Muscle layer of colon (tissue), 2 donors: ENCODE measurements at regions not wholly inside any gene's neighbourhood (a gene's known extent, or its start where the extent isn't known, plus 50 kb on each side); places are given as distances from the start of the nearest gene placed in this dataset.
"Not testable (repeated sequence)": the region's sequence is repeated elsewhere in the genome, so short reads cannot be mapped to it uniquely, and the experiment has no call there.

Experiments used
- H3K27ac ChIP-seq: one replicate; pipeline ENCODE4 v1.7.0; 2013; ENCODE audit warnings: low read depth, mild to moderate bottlenecking, low read length, moderate library complexity
- H3K27me3 ChIP-seq, 2 donors: one replicate each; pipeline ENCODE4 v1.7.0; 2013; ENCODE audit warnings: low read length in 2 of 2, mild to moderate bottlenecking in 2 of 2; ENCODE audit not compliant: insufficient read depth in 2 of 2, control insufficient read depth in 1 of 2
- H3K36me3 ChIP-seq: one replicate; pipeline ENCODE4 v1.7.0; 2013; ENCODE audit warnings: mild to moderate bottlenecking, low read length; ENCODE audit not compliant: insufficient read depth
- H3K4me1 ChIP-seq: one replicate; pipeline ENCODE4 v1.7.0; 2013; ENCODE audit warnings: mild to moderate bottlenecking, low read length; ENCODE audit not compliant: insufficient read depth
- H3K4me3 ChIP-seq, 2 donors: one replicate each; pipeline ENCODE4 v1.7.0; 2013; ENCODE audit warnings: low read length in 2 of 2, low read depth in 1 of 2, mild to moderate bottlenecking in 1 of 2, moderate library complexity in 1 of 2
- H3K9ac ChIP-seq: one replicate; pipeline ENCODE4 v1.7.0; 2013; ENCODE audit warnings: low read length
- H3K9me3 ChIP-seq: one replicate; pipeline ENCODE4 v1.7.0; 2013; ENCODE audit warnings: mild to moderate bottlenecking, low read length
- donor health status: abdominal sarcoma.
- donor health status: Adenocarcinoma of cecum.

DNA sequence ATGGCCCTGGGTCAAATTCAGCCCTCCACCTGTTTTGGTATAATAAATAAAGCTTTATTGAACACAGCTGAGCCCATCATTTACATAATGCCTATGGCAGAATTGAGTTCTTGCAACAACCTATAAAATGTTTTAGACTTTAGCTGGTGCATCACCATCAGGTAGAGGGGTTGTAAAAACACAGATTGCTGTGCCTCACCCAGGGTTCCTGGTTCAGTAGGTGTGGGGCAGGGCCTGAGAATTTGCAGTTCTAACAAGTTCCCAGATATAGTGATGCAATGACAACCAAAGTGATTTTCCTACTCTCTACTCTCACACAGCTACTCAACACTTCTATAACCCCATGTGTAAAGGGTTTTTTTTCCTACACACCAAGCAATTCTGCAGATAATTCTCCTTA is 120.0 kb upstream of the EGFL6 start:
- no peak overlapping the region for H3K27ac ChIP-seq
- H3K27me3 ChIP-seq, result peaks cover 0 to 9% of the 10 kb centered on the region in 2 donors
- H3K36me3 ChIP-seq, result no peaks in the 10 kb centered on the region
- no peak overlapping the region for H3K9ac ChIP-seq
- H3K4me1 ChIP-seq, result no peaks in the 10 kb centered on the region
- H3K9me3 ChIP-seq, result no peaks in the 10 kb centered on the region
- H3K4me3 ChIP-seq, result no peak overlapping the region

DNA sequence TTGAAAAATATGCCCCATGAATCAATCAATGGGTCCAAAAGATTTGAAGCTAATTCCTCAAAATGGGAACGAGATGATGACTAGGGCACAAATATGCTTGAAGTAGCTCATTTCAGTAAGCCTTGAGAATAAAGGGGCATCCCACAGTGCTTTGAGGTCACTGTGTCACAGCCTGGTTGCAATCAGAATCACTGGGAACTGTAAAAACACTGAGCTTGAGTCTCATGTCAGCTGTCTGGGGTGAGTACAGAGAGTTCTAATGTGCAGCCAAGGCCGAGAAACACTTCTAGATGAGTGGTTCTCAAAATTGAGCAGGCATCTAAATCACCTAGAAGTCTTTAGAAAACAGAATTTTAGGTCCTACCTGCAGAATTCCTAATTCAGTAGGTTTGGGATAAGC is 120.5 kb upstream of the EGFL6 start:
- Histone ChIP-seq H3K4me1 (no peaks in the 10 kb centered on the region), H3K27me3 (peaks cover 0 to 9% of the 10 kb centered on the region in 2 donors), H3K9me3 (no peaks in the 10 kb centered on the region), H3K27ac (no peak overlapping the region), H3K4me3 (no peak overlapping the region), H3K36me3 (no peaks in the 10 kb centered on the region), H3K9ac (no peak overlapping the region)

DNA sequence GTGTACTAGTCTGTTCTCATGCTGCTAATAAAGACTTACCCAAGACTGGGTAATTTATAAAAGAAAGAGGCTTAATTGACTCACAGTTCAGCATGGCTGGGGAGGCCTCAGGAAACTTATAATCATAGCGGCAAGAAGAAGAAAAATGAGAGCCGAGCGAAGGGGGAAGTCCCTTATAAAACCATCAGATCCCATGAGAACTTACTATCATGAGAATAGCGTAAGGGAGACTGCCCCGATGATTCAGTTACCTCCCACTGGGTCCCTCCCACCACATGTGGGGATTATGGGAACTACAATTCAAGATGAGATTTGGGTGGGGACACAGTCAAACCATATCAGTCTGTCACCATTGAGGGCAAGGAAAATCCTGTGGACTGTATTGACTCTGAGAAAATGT is 121.8 kb upstream of the ATXN3L start:
- H3K4me3 ChIP-seq, H3K27me3 ChIP-seq, H3K4me1 ChIP-seq, H3K27ac ChIP-seq, H3K9ac ChIP-seq, H3K36me3 ChIP-seq, H3K9me3 ChIP-seq: not testable (repeated sequence)

DNA sequence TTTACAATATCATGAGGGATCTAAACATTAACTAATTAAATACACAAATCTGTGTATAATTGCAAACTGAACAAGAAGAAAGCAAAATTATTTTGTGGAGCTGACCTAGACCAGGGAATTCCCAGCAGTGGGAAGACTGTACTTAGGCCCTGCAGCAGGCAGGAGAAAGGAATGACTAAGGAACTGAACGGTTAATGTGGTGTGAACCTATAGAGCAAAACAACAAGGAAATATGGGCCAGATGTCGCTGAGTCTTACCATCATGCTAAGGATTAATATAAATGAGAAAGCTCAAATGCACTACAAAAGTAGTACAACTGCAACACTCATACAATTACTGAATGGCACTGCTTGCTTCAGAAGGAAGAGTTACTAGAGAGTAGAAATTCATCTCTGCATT is 120.3 kb upstream of the ATXN3L start:
- Histone ChIP-seq H3K9ac (no peak overlapping the region), H3K27me3 (no peaks in the 10 kb centered on the region), H3K27ac (no peak overlapping the region), H3K4me3 (no peak overlapping the region), H3K9me3 (no peaks in the 10 kb centered on the region), H3K36me3 (no peaks in the 10 kb centered on the region), H3K4me1 (no peaks in the 10 kb centered on the region)

DNA sequence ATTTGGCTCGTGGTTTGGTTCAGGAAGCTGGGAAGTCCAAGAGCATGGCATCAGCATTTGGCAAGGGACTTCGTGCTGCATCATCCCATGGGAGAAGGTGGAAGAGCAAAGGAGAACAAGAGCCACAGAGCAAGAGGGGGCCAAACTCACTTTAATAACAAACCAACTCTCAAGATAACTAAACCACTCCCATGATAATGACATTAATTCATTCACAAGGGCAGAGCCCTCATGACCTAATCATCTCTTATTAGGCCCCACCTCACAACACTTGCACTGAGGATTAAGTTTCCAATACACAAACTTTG is 113.4 kb upstream of the ATXN3L start:
- no peaks in the 10 kb centered on the region for H3K27me3 ChIP-seq
- H3K9me3 ChIP-seq, result no peaks in the 10 kb centered on the region
- H3K9ac ChIP-seq, result no peak overlapping the region
- H3K27ac ChIP-seq, result no peak overlapping the region
- H3K4me1 ChIP-seq, result peaks cover 11% of the 10 kb centered on the region
- no peaks in the 10 kb centered on the region for H3K36me3 ChIP-seq
- H3K4me3 ChIP-seq, result no peak overlapping the region

DNA sequence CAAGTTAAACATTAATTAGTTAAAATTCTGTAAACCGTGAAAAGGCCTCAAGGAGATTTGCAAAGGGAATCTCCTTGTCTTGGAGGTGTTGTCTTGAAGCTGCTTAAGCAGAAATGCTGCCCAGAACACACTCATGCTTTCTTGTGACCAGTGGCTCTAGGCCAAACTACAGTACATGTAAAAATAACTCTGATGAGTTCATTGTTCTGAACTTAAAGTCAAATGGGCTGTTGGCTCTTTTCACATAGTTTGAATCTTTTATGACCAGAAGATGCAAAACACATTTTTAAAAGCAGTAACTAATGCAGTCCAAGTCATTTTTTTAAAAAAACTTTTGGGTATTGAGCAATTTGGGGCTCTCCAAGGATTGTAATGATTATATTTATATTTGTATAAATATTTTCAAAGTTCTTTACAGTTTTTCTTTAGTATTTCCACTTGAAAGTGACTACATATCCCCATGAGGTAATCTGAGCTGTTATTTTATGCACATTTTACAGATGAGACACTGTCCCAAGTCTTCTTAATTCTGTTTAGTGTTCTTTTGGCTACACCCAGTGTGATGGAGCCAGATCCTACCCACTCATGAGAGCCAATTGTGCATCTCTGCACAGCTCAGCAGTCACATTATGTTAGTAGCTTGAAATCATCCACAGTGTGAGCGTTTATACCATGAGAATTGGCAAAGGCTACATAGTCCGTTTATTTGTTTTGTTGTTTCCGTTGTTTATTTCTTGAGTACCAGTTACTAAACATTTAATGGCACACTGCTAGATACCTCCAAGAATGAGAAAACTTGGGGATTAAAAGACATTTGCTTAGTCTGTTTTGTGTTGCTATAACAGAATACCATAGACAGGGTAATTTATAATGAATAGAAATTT is 112.8 kb upstream of the ATXN3L start:
- H3K27ac ChIP-seq, result no peak overlapping the region

DNA sequence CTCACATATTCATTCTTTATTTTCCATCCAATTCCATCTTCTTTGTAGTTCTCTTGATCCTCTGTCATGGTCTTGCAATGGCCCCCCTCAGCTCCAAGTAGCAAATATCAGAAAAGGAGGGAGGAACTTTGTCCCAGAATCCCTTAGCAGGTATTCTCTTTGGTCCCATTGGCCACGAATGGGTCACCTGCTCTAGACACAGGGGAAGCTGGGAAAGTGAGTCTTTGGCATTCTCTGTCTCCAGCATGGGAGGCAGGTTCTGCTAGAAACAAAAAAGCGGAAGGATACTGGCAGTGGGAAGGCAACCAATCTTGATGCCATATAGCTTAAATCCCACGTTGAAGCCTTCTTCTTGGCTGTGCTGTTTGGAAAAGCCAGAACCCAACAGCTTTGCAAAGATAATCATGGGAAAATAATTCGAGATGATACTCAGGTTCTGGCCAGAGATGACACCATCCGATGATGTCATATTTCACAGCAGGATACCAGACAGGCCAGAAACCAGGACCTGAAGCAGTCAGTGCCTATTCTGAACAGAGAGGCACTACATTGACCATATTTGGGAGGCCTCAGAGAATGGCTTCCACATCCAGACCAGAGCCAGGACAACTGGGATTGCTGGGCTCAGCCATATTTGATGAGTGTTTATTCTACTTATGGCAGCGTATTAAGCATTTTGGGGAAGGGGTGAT is 110.4 kb upstream of the ATXN3L start:
- Histone ChIP-seq H3K4me3 (no peak overlapping the region), H3K27ac (no peak overlapping the region)

More for the DNA sequence above, 112.8 kb upstream of the ATXN3L start:
- H3K36me3 ChIP-seq, result no peaks in the 10 kb centered on the region
- peaks cover 11% of the 10 kb centered on the region for H3K4me1 ChIP-seq
- H3K9ac ChIP-seq, result no peak overlapping the region
- H3K9me3 ChIP-seq, result no peaks in the 10 kb centered on the region
- H3K4me3 ChIP-seq, result no peak overlapping the region
- H3K27me3 ChIP-seq, result no peaks in the 10 kb centered on the region

DNA sequence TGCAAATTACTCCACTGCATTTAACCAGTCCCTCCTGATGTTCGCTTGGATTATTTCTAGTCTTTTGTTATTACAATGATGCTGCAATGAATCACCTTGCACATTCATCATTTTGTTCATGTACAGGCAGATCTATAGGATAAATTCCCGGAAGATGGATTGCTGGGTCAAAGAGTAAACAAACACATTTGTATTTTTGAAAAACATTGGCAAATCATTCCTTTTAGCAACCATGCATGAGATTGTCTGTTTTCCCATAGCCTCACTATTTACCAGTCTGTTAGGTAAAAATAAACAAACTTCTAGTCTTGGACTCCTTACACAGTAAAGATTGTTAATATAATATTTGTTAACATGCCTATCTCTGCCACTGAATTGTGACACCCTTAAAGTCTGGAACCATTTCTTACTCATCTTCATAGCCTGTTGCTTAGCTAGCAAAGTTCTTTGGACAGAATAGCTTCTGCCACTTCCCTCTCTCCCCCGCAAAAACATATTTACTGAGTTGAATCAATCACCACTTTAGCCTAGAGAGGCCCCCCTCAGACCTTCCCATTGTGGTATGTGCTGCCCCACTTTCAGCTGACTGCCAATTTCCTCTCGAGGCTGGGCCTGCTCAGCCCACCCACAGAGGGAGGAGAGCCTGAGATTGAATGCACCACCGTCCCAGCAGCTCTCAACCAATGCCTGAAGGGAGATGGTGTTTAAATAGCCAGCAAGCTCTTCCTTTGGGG is 108.4 kb upstream of the ATXN3L start:
- H3K9ac ChIP-seq, result no peak overlapping the region
- H3K27me3 ChIP-seq, result no peaks in the 10 kb centered on the region
- H3K9me3 ChIP-seq, result no peaks in the 10 kb centered on the region
- peaks cover 9% of the 10 kb centered on the region for H3K4me1 ChIP-seq
- H3K4me3 ChIP-seq, result no peak overlapping the region
- no peaks in the 10 kb centered on the region for H3K36me3 ChIP-seq
- H3K27ac ChIP-seq, result no peak overlapping the region

More for the DNA sequence above, 110.4 kb upstream of the ATXN3L start:
- Histone ChIP-seq H3K9ac (no peak overlapping the region), H3K36me3 (no peaks in the 10 kb centered on the region), H3K27me3 (no peaks in the 10 kb centered on the region), H3K9me3 (no peaks in the 10 kb centered on the region), H3K4me1 (peaks cover 11% of the 10 kb centered on the region)

DNA sequence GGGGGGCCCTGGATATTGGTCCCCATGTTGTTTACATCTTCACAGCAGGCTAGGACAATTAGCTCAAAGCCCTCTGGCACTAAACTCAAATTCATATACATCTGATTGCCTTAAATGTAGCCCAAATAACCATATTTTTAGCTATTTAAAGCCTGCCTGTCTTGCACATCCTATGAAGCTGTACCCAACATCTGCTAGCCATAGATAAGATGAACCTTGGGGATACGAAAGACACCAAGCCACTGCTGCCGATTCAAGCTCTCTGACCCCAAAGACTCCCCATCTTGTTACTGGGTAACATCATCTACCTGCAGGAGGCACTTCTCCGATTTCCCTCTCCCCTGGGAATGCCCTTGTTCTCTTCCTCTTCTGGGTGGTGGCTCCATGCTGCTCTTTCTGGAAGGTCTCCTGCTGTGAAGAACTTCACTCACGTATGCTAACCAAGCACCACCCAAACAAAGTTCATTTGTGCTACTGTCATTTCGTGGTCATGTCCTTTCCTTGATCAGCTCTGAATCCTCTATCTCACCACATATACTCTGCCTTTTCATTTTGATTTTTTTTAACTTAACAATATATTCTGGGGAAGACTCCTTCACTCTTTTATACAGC is 107.7 kb upstream of the ATXN3L start:
- Histone ChIP-seq H3K27me3 (no peaks in the 10 kb centered on the region), H3K4me1 (peaks cover 5% of the 10 kb centered on the region), H3K9ac (no peak overlapping the region), H3K9me3 (no peaks in the 10 kb centered on the region), H3K36me3 (no peaks in the 10 kb centered on the region), H3K27ac (no peak overlapping the region), H3K4me3 (no peak overlapping the region)

DNA sequence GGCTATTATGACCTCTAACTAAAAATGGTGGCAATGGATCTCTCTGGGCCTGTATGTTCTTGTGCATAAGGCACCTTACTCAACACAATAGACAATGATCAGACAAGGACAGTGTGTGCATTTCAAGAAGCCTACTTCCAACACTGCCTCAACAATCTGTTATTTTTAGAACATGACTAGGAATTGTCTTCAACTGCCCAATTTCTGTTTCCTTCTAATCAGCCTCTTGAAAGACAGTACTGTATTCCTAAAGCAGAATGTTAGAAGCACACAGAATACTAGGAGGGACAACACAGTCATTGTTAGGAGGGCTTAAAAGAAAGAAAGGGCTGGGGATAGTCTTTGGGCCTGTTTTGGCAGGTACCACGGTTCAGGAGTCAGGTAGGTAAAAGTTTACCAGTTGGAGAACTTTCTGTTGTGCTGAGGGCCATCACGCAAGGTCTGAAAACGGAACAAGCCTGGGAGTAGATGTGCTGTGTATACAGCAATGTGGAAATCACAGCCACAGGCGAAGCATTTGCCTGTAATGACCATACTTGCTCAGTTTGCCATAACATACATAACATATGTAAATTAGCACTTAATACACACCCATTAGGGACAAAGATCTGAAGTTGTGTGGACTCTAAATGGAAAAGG is 100.8 kb upstream of the ATXN3L start:
- H3K4me3 ChIP-seq, result no peak overlapping the region
- no peaks in the 10 kb centered on the region for H3K36me3 ChIP-seq
- peaks cover 0 to 5% of the 10 kb centered on the region in 2 donors for H3K27me3 ChIP-seq
- no peaks in the 10 kb centered on the region for H3K9me3 ChIP-seq
- H3K4me1 ChIP-seq, result no peaks in the 10 kb centered on the region
- H3K27ac ChIP-seq, result no peak overlapping the region
- H3K9ac ChIP-seq, result no peak overlapping the region

DNA sequence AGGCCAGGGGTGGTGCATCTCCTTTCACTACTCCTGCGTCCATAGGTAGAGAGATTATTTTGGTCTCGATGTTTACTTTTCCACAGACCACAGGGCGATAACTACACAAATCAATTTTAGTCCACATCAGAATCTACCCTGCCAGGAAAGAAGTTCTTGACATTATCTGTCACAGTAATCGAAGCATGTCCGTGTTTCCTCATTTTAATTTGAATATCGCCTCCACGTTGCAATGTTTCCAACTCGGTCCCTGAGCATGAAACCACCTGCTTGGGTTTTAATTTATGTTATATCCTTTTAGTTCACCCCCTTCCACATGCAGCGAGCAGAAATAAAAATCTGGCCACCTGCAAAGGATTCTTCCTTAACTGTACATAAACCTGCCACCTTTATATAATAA is 100.1 kb upstream of the ATXN3L start:
- Histone ChIP-seq H3K36me3 (no peaks in the 10 kb centered on the region), H3K4me3 (no peak overlapping the region), H3K9ac (no peak overlapping the region), H3K9me3 (no peaks in the 10 kb centered on the region), H3K4me1 (no peaks in the 10 kb centered on the region), H3K27ac (no peak overlapping the region), H3K27me3 (peaks cover 0 to 5% of the 10 kb centered on the region in 2 donors)
